ENCODE measurements at regions not wholly inside any gene's neighbourhood (a gene's known extent, or its start where the extent isn't known, plus 50 kb on each side); places are given as distances from the start of the nearest gene placed in this dataset.
"Not testable (repeated sequence)": the region's sequence is repeated elsewhere in the genome, so short reads cannot be mapped to it uniquely, and the experiment has no call there.

DNA sequence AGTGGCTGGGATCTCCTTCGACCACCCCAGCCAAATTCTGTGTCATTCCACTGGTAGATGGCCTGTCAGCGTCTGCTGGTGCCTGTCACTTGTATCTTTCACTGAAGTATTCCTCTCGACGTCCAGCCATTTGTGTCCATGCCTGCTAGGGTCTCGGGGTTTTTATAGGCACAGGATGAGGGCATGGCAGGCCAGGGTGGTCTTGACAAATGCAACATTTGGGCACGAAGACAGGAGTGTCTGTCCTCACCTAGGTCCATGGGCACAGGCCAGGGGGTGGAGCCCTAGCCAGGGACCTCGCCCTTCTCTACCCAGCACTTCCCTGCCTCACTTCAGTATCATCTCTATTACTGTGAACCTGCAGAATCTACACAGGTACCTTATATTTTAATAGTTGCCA, 2223.9 kb upstream of the ACO1 start:
- no peak for DNase-seq (ENCODE audit: low spot score)

DNA sequence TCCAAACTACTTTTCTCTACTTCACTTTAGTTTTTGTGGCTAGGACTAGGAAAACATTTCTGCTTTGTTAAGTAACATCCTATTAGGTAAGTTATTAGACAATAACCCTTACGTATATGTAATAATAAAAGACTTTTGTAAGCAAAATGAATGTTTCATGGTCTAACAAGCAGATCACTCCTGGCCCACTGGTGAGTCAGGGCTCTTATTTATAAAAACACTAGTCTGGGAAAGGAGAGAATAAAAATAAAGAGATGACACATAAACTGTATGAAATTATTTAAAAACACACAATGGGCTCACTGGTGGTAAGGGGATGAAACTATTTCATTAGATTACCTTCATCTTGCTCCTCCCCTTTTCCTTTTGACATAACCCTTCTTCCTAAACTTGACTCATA, 2212.2 kb upstream of the ACO1 start:
- no peak for DNase-seq (ENCODE audit: low spot score)

- no peak for DNase-seq (ENCODE audit: low spot score)
These were observed 2205.8 kb upstream of the ACO1 start for GRCh38 chr9:30178610-30179009.

GRCh38 chr9:30193421-30193820, 2191.0 kb upstream of the ACO1 start:
- DNase-seq (ENCODE audit: low spot score): no peak

- no peak for DNase-seq (ENCODE audit: low spot score)
These were observed 2187.5 kb upstream of the ACO1 start for GRCh38 chr9:30196941-30197340.

DNA sequence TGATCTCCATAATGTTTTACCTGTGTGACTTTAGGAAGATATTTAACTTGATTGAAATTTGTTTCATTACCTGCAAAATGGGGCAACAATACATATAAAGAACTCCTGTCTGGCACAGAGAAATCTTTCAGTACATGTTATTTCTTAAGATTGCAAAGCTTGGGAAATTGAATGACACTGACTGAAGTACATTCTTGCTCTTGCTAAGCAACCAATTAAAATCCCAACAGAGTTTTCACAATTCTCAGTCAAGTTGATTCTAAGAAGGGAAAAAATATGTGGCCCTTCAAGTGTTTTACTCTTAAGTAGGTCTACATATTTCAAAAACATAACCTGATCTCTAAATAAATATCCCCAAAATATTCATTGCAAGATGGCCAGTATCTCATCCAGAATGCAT, 2187.0 kb upstream of the ACO1 start:
- DNase-seq (ENCODE audit: low spot score): no peak

DNA sequence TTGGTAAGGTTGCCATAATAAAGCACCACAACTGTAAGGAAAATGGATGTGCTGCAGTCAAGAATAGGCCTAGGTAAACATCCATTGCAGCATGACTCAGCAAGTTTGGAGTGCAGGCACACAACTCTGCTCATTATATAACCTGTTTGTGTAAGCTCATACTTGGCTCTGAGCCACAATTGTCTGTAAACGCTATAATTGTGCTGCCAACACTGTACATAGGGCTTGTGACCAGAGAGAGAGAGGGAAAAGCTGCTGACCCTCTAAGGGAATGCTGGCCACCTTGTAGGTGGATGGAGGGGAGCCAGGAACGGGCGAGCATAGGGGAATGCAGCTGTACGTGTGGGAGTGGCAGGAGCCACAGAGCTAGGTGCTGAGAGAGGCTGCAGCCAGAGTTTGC, 2186.5 kb upstream of the ACO1 start:
- DNase-seq (ENCODE audit: low spot score): no peak

- DNase-seq (ENCODE audit: low spot score): no peak
These were observed 2185.8 kb upstream of the ACO1 start for GRCh38 chr9:30198463-30199309.

DNA sequence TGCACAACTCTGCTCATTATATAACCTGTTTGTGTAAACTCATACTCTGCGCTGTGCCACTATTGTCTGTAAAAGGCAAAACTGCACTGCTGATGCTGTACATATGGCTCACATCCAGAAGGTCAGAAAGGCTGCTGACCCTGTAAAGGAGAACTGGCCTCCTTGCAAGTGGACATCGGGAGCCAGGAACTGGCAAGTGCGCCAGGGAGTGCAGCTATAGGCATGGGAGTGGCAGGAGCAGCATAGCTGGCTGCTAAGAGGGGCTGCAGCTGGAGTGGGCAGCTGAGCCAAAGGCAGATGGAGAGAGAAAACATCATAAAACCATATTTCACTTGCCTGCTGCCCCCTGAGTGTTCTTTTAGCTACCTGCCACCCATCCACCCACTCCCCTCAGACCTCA, 2183.4 kb upstream of the ACO1 start:
- DNase-seq (ENCODE audit: low spot score): no peak

- DNase-seq (ENCODE audit: low spot score): no peak
These were observed 2149.4 kb upstream of the ACO1 start for GRCh38 chr9:30235068-30235467.

DNA sequence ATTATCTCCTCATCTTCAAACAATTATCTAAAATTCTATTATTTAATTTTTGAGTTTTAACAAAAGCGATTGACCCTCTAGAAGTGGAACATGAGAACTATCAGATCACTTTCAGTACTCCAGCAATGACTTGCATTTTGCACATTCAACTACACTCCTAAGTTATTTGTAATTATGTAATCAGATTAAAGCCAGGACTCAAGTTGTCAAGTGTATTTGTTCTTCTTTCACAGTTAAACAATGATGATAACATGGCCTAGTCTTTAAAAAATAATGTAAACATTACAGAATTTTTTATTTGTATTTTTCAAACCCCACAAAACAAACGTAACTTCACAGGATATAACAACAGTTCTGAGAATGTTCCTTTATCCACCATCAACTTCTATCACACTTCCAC, 2148.9 kb upstream of the ACO1 start:
- DNase-seq (ENCODE audit: low spot score): no peak

DNA sequence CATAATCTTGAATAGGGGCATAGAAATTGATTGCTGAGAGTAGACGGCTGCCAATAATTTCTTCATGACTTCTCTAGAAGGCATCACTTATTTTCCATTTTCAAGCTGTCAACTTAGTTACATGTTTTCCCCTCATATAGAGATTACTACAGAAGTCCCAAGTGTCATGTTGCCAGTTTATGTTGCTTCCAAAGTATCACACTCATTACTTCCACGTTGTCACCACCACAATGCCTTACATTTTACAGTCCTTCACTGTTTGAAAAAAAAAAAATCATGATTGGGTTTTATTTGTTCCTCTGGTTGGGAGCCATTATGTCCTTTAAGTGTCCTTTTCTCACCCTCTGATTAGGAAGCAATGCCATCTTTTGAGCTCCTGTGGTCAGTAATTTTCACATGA, 2144.6 kb upstream of the ACO1 start:
- DNase-seq (ENCODE audit: low spot score): no peak

DNA sequence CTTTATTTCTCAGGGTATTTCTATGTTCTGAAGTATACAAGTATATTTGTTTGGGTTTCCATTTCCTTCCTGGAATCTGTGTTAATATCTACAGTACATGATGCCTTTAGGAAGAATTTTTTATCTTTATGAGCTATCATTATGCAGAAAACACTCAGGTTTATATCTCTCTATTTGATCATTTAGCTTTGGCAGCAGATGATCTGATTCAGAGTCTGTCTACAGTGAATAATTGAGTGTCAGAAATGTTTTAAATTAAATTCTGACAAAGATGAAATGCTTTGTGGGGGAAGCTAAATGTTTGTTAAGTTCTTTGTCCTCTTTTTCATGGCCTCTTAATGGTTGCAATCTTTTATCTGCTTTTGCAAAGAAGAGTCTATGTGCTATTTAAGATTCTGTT, 2141.0 kb upstream of the ACO1 start:
- no peak for DNase-seq (ENCODE audit: low spot score)

DNA sequence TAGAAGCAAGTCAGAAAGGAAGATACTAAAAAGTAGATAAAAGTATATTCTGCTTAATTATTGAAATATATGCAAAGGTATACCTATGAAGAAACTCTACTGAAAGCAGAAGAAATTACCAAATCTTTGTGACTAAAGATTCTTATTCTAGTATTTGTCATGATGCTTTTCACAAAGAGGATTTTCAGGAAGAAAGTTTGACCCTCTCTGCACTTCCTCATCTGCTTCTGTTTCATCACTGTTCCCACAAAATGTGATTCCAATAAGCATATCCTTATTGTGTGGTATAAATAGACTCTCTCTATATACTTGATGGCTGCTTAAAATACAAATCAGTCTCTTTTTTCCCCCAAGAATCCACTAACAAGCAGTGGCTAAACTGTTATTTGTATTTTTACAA, 2139.6 kb upstream of the ACO1 start:
- no peak for DNase-seq (ENCODE audit: low spot score)

DNA sequence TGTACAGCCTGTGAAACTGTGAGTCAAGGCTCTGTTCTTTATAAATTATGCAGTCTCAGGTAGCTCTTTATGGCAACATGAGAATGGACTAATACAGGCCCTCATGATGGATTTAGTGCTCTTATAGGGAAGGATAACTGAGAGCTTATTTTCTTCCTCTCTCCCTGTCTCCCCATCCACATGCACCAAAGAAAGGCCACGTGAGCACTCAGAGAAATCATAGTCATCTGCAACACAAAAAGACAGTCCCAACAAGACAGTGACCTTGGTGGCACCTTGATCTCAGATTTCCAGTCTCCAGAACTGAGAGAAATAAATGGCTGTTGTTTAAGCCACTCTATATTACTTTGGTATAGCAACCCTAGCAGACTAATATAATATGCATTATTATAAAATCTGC, 2133.6 kb upstream of the ACO1 start:
- DNase-seq (ENCODE audit: low spot score): no peak

GRCh38 chr9:30258094-30258493, 2126.3 kb upstream of the ACO1 start:
- DNase-seq (ENCODE audit: low spot score): no peak

- no peak for DNase-seq (ENCODE audit: low spot score)
These were observed 2104.1 kb upstream of the ACO1 start for GRCh38 chr9:30280229-30280900.

DNA sequence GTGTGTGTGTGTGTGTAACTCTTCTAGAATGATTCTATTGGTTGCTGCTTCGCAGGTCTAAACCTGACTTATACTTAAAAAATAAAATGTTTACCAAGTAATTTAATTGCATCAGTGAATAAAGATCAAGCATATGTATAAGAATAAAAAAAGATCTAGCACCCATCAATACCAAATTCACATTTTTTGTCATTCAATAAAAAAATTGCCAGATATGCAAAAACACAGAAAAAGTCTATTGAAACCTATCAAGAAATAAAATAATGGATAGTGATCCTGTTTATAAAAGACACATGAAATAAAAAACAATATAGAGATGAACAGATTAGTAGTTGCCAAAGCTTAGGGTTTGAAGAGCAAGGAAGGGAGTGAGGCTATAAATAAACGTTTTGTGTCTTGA, 2095.0 kb upstream of the ACO1 start:
- no peak for DNase-seq (ENCODE audit: low spot score)

GRCh38 chr9:30292026-30292425, 2092.4 kb upstream of the ACO1 start:
- DNase-seq (ENCODE audit: low spot score): not testable (repeated sequence)

- DNase-seq (ENCODE audit: low spot score): no peak
These were observed 2091.2 kb upstream of the ACO1 start for GRCh38 chr9:30293231-30293630.

GRCh38 chr9:30299126-30299780, 2085.2 kb upstream of the ACO1 start:
- DNase-seq (ENCODE audit: low spot score): no peak

- no peak for DNase-seq (ENCODE audit: low spot score)
These were observed 2083.0 kb upstream of the ACO1 start for GRCh38 chr9:30301271-30301963.

GRCh38 chr9:30310711-30311110, 2073.7 kb upstream of the ACO1 start:
- DNase-seq (ENCODE audit: low spot score): no peak
